Esophagus muscularis mucosa (tissue), 4 donors: ENCODE measurements at regions not wholly inside any gene's neighbourhood (a gene's known extent, or its start where the extent isn't known, plus 50 kb on each side); places are given as distances from the start of the nearest gene placed in this dataset.

Source experiments
- DNase-seq: peaks from one replicate; pipeline ENCODE4 v3.0.0-alpha.2; 2017; ENCODE audit errors: extremely low spot score
- H3K27ac ChIP-seq, 4 donors: fragments of 200-600 bp; sonication (generic); replicated peaks in 1 of 4; 1 replicate in 3 of 4; 2 replicates in 1 of 4; pipeline ENCODE4 v1.5.1; 2016 to 2019; ENCODE audit warnings: mild to moderate bottlenecking in 1 of 4
- H3K27me3 ChIP-seq, 4 donors: fragments of 200-600 bp; sonication (generic); one replicate each; pipeline versions ENCODE4 v1.5.1 to v1.6.0; 2016 to 2019
- H3K36me3 ChIP-seq, 4 donors: fragments of 200-600 bp; sonication (generic); one replicate each; pipeline ENCODE4 v1.5.1; 2016 to 2019
- H3K4me1 ChIP-seq, 4 donors: fragments of 200-600 bp; sonication (generic); one replicate each; pipeline ENCODE4 v1.5.1; 2016 to 2019
- H3K4me3 ChIP-seq, 4 donors: fragments of 200-600 bp; sonication (generic); 1 replicate in 2 of 4; 2 replicates in 2 of 4; pipeline ENCODE4 v1.5.1; 2016 to 2019; ENCODE audit warnings: mild to moderate bottlenecking in 4 of 4, moderate library complexity in 1 of 4
- H3K9me3 ChIP-seq, 4 donors: fragments of 200-600 bp; sonication (generic); 1 replicate in 3 of 4; 2 replicates in 1 of 4; pipeline ENCODE4 v1.5.1; 2016 to 2019
- EP300 ChIP-seq: sonication (generic); formaldehyde crosslinking; IDR thresholded peaks from one replicate; pipeline ENCODE4 v1.6.1; 2017; ENCODE audit warnings: antibody characterized with exemption
- POLR2A ChIP-seq: fragments of 450-650 bp; IDR thresholded peaks from one replicate; pipeline ENCODE4 v1.6.1; 2017; ENCODE audit warnings: antibody characterized with exemption, moderate library complexity, mild to moderate bottlenecking, low read depth
- POLR2AphosphoS5 ChIP-seq, 2 donors: sonication (generic); formaldehyde crosslinking; IDR thresholded peaks; one replicate each; pipeline ENCODE4 v1.6.1; 2017; ENCODE audit warnings: antibody characterized with exemption in 2 of 2
- WGBS: methylation state at CpG from one replicate; pipeline ENCODE4 v1.1.5; 2018; 5-methylcytosine and 5-hydroxymethylcytosine counted together
- intact Hi-C: fragments of 100-400 bp; cut with DNase I; formaldehyde crosslinking; loops from one replicate; pipeline ENCODE4 v1.15.1; 2023
- TF ChIP-seq, protein P1 (sequence below), 3 experiments: fragments of 200-600 bp in 2 of 3; fragments of 450-650 bp in 1 of 3; sonication (generic) in 2 of 3; IDR thresholded peaks; one replicate each; pipeline ENCODE4 v1.5.1; 2017 to 2019; ENCODE audit warnings: antibody characterized with exemption in 3 of 3, mild to moderate bottlenecking in 2 of 3, moderate library complexity in 1 of 3

DNA sequence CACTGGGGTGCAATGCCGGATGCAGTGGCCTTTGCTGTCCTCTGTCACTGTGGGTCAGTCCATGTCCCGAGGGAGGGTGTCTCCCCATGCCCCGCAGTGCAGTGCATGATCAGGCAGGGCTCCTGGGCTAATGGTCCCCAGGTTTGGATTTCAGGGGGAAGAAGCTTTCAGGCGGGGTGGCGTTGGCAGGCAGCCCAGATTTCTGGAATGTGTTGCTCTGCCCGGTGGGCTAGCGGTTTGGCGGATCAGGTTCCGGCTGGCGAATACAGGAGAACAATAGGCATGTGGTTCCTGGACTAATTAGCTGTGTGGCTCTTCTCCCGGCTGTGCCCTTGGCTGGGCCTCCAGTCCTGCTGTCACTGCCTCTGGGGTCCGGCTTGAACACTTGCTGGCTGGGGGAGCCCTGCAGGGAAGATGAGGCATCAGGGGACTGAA is 141.3 kb downstream of the FGF9 start:
- Histone ChIP-seq H3K4me3 (no peak overlapping the region), H3K4me1 (no peaks in the 10 kb centered on the region), H3K27ac (no peak overlapping the region), H3K9me3 (no peaks in the 10 kb centered on the region), H3K36me3 (no peaks in the 10 kb centered on the region), H3K27me3 (peaks cover 0 to 15% (median 0%) of the 10 kb centered on the region in 4 donors)
- WGBS, result 20% methylated on average over 2 of the region's 12 CpGs
- no peak for DNase-seq
- TF ChIP-seq POLR2AphosphoS5 (IDR thresholded peaks at IDR 0.05) (no peak), POLR2A (no peak), EP300 (no peak)
- TF ChIP-seq, protein P1, sequence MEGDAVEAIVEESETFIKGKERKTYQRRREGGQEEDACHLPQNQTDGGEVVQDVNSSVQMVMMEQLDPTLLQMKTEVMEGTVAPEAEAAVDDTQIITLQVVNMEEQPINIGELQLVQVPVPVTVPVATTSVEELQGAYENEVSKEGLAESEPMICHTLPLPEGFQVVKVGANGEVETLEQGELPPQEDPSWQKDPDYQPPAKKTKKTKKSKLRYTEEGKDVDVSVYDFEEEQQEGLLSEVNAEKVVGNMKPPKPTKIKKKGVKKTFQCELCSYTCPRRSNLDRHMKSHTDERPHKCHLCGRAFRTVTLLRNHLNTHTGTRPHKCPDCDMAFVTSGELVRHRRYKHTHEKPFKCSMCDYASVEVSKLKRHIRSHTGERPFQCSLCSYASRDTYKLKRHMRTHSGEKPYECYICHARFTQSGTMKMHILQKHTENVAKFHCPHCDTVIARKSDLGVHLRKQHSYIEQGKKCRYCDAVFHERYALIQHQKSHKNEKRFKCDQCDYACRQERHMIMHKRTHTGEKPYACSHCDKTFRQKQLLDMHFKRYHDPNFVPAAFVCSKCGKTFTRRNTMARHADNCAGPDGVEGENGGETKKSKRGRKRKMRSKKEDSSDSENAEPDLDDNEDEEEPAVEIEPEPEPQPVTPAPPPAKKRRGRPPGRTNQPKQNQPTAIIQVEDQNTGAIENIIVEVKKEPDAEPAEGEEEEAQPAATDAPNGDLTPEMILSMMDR (IDR thresholded peaks at IDR 0.05), result no peak
- intact Hi-C loops, result no loop called here

DNA sequence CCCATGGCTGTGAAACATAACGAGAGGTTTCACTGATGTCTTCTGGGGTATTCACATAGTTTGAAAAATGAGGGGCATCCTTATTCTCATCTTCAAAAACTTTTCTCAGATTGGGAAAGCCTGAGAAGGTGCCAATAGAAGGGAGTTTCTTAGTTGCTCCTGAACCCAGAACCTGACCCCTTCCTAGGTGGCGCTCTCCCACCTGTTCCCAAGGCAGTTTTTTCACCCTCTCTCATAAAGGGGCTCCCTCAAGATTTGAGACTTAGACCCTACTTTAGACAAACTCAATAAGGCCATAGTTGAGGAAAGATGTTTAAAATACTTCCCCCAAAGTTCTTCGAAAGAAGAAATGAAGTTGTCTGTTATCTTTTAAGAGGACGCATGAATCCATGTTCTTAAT is 142.2 kb downstream of the FGF9 start:
- Histone ChIP-seq H3K27ac (no peak overlapping the region), H3K9me3 (no peaks in the 10 kb centered on the region), H3K4me1 (no peaks in the 10 kb centered on the region), H3K4me3 (no peak overlapping the region), H3K27me3 (peaks cover 0 to 20% (median 0%) of the 10 kb centered on the region in 4 donors), H3K36me3 (no peaks in the 10 kb centered on the region)
- intact Hi-C loops, result no loop called here
- 92% methylated on average over 4 of the region's 4 CpGs for WGBS
- peak; percentile 50 for DNase-seq
- no peak for TF ChIP-seq POLR2A
- no peak for TF ChIP-seq EP300
- no peak for TF ChIP-seq POLR2AphosphoS5 (IDR thresholded peaks at IDR 0.05)
- TF ChIP-seq, protein P1 (IDR thresholded peaks at IDR 0.05), result no peak

DNA sequence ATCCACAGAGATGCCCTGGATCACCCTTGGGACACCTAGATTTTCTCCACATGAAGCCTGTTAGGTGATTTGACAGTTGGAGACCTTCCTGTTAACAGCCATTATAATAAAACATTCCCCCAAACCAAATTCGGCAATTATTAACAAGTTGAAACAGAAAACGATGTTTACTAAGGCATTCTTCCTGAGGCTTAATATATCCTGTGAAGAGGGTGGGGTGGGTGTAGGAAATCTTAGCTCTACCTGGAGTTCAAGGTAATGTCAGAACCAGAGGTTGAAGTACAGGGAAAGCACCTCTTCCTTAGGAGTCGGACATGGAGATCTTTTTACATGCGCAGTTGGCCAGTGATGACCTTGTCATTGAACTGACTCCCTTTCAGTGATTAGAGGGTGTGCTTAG is 143.0 kb downstream of the FGF9 start:
- 90% methylated on average over 4 of the region's 4 CpGs for WGBS
- no peak for DNase-seq
- intact Hi-C loops, result no loop called here

DNA sequence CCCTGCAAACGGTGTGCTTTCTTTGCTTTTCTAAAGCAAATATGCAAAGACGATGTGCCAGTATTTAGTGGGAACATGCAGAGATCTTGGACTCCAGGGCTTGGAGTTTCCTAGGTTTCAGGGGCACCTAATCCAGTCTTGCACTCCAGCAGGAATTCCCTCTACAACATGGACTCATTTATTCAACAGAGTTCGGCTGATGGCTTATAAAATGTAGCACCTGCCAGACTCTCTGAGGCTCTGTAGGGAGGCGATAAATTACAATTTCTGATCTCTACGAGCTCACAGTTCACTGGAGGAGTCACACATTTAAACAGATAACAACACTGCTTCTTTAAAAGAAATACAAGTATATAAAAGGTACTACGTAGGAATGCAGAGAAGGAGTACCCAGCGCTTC is 143.7 kb downstream of the FGF9 start:
- TF ChIP-seq POLR2A (no peak), POLR2AphosphoS5 (IDR thresholded peaks at IDR 0.05) (no peak), EP300 (no peak)
- TF ChIP-seq, protein P1 (IDR thresholded peaks at IDR 0.05), result no peak
- no peak for DNase-seq
- no peak overlapping the region for H3K4me3 ChIP-seq
- H3K4me1 ChIP-seq, result no peaks in the 10 kb centered on the region
- H3K36me3 ChIP-seq, result no peaks in the 10 kb centered on the region
- 67% methylated on average over 7 of the region's 7 CpGs for WGBS
- H3K27ac ChIP-seq, result no peak overlapping the region
- intact Hi-C loops, result no loop called here
- peaks cover 0 to 21% (median 0%) of the 10 kb centered on the region in 4 donors for H3K27me3 ChIP-seq
- H3K9me3 ChIP-seq, result no peaks in the 10 kb centered on the region

More for the DNA sequence above, 143.0 kb downstream of the FGF9 start:
- H3K27me3 ChIP-seq, result peaks cover 0 to 21% (median 0%) of the 10 kb centered on the region in 4 donors
- TF ChIP-seq POLR2AphosphoS5 (IDR thresholded peaks at IDR 0.05), result no peak
- no peak for TF ChIP-seq EP300
- TF ChIP-seq POLR2A, result no peak
- TF ChIP-seq, protein P1 (IDR thresholded peaks at IDR 0.05), result no peak
- H3K9me3 ChIP-seq, result no peaks in the 10 kb centered on the region
- H3K4me1 ChIP-seq, result no peaks in the 10 kb centered on the region
- H3K27ac ChIP-seq, result no peak overlapping the region
- H3K4me3 ChIP-seq, result no peak overlapping the region
- no peaks in the 10 kb centered on the region for H3K36me3 ChIP-seq

DNA sequence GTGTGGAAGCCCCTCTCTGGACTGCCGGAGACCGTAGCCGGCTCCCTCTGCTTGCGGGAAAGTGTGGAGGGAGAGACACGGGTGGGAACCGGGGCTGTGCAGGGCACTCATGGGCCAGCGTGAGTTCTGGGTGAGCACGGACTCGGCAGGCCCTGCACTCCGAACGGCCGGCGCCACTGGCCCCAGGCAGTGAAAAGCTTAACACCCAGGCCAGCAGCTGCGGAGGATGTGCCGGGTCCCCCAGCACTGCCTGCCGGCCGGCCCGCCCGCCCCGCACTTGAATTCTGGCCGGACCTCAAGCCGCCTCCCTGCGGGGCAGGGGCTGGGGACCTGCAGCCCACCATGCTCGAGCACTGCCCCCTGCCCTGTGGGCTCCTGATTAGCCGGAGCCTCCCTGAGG is 147.0 kb downstream of the FGF9 start:
- intact Hi-C loops, result no loop called here
- 96% methylated on average over 10 of the region's 25 CpGs for WGBS
- TF ChIP-seq EP300 (no peak), POLR2A (no peak), POLR2AphosphoS5 (IDR thresholded peaks at IDR 0.05) (no peak)
- TF ChIP-seq, protein P1 (IDR thresholded peaks at IDR 0.05), result no peak

More for the DNA sequence above, 147.0 kb downstream of the FGF9 start:
- no peaks in the 10 kb centered on the region for H3K4me1 ChIP-seq
- DNase-seq, result peak; percentile 37
- no peaks in the 10 kb centered on the region for H3K9me3 ChIP-seq
- H3K27ac ChIP-seq, result no peak overlapping the region
- H3K27me3 ChIP-seq, result peaks cover 0 to 13% (median 0%) of the 10 kb centered on the region in 4 donors
- no peaks in the 10 kb centered on the region for H3K36me3 ChIP-seq
- H3K4me3 ChIP-seq, result no peak overlapping the region
